ENCODE measurements at regions not wholly inside any gene's neighbourhood (a gene's known extent, or its start where the extent isn't known, plus 50 kb on each side); places are given as distances from the start of the nearest gene placed in this dataset.
A peak's percentile ranks its signal among the peaks of the same experiment; 100 is the strongest.

- no peak overlapping the region for H3K4me3 Mint-ChIP-seq
- H3K27me3 Mint-ChIP-seq (ENCODE audit: low read depth) = no peaks in the 10 kb centered on the region
- peaks cover 2% of the 10 kb centered on the region for H3K9me3 Mint-ChIP-seq
- TF ChIP-seq RELA (CRISPR knock-in tag; IDR thresholded peaks at IDR 0.05; ENCODE audit: borderline replicate concordance) (no peak), AR (CRISPR knock-in tag; IDR thresholded peaks at IDR 0.05) (no peak), ELF4 (CRISPR knock-in tag; IDR thresholded peaks at IDR 0.05; ENCODE audit: low read depth) (no peak), FOXJ3 (CRISPR knock-in tag; IDR thresholded peaks at IDR 0.05; ENCODE audit: borderline replicate concordance) (no peak), OVOL2 (CRISPR knock-in tag; IDR thresholded peaks at IDR 0.05; ENCODE audit: borderline replicate concordance) (no peak), ZNF232 (CRISPR knock-in tag; IDR thresholded peaks at IDR 0.05) (no peak), AFF4 (CRISPR knock-in tag; IDR thresholded peaks at IDR 0.05; ENCODE audit: borderline replicate concordance) (no peak)
- DNase-seq (ENCODE audit: low spot score) = no peak
- ATAC-seq = no peak
- ChIA-PET CTCF (no interaction called here), POLR2A (no interaction called here)
- no peaks in the 10 kb centered on the region for H3K36me3 Mint-ChIP-seq
- H3K27ac Mint-ChIP-seq = no peak overlapping the region
- no peaks in the 10 kb centered on the region for H3K4me1 Mint-ChIP-seq
Observed at GRCh38 chr4:72857216-72857615, 212.3 kb downstream of the COX18 start.

GRCh38 chr4:72846280-72847111 lies 223.0 kb downstream of the COX18 start:
- CTCF ChIA-PET = no interaction called here
- ATAC-seq = peak; percentile 99
- no peak overlapping the region for H3K27ac Mint-ChIP-seq
- H3K9me3 Mint-ChIP-seq = peaks cover 46% of the 10 kb centered on the region
- peaks cover 17% of the 10 kb centered on the region for H3K36me3 Mint-ChIP-seq
- peak; percentile 72 for DNase-seq (ENCODE audit: low spot score)
- TF ChIP-seq MYBL2 (CRISPR knock-in tag; IDR thresholded peaks at IDR 0.05) = no peak
- TF ChIP-seq ZNF281 (CRISPR knock-in tag; IDR thresholded peaks at IDR 0.05) = peak; percentile 81
- TF ChIP-seq USF2 (CRISPR knock-in tag; IDR thresholded peaks at IDR 0.05) = no peak
- no peak for TF ChIP-seq JUN (CRISPR knock-in tag; IDR thresholded peaks at IDR 0.05)
- TF ChIP-seq ATF3 (CRISPR knock-in tag; conservative IDR thresholded peaks at IDR 0.05) = no peak
- TF ChIP-seq FOXK1 (CRISPR knock-in tag; IDR thresholded peaks at IDR 0.05) = peak; percentile 69; the same call in 1 of the 2 replicates
- TF ChIP-seq ZNF425 (CRISPR knock-in tag; conservative IDR thresholded peaks at IDR 0.05) = no peak
- TF ChIP-seq ZNF512 (CRISPR knock-in tag; IDR thresholded peaks at IDR 0.05; ENCODE audit: borderline replicate concordance) = no peak
- no peak for TF ChIP-seq CTCF (IDR thresholded peaks at IDR 0.05)
- no peak for TF ChIP-seq NR2C2 (CRISPR knock-in tag; IDR thresholded peaks at IDR 0.05)
- H3K4me3 Mint-ChIP-seq = no peak overlapping the region
- H3K4me1 Mint-ChIP-seq = peaks cover 18% of the 10 kb centered on the region
- POLR2A ChIA-PET = no interaction called here
- H3K27me3 Mint-ChIP-seq (ENCODE audit: low read depth) = no peaks in the 10 kb centered on the region

All from WTC11 (cell line).